ENCODE measurements at regions not wholly inside any gene's neighbourhood (a gene's known extent, or its start where the extent isn't known, plus 50 kb on each side); places are given as distances from the start of the nearest gene placed in this dataset.
A peak's percentile ranks its signal among the peaks of the same experiment; 100 is the strongest.
"Not testable (repeated sequence)": the region's sequence is repeated elsewhere in the genome, so short reads cannot be mapped to it uniquely, and the experiment has no call there.

GRCh38 chr5:12870872-12871539 lies 966.8 kb upstream of the CTNND2 start:
- no peak for TF ChIP-seq CTCF (IDR thresholded peaks at IDR 0.05; ENCODE audit: borderline replicate concordance, extremely low read depth, low read length, poor library complexity, severe bottlenecking)
- TF ChIP-seq EZH2 (IDR thresholded peaks at IDR 0.05; ENCODE audit: borderline replicate concordance, low read depth, low read length, severe bottlenecking): no peak
- Histone ChIP-seq H3K4me2 (ENCODE audit: insufficient read depth, low read length) (no peak overlapping the region), H3K36me3 (ENCODE audit: insufficient read depth, low read length) (no peaks in the 10 kb centered on the region), H3K4me1 (ENCODE audit: insufficient read depth, low read length) (peaks cover 21% of the 10 kb centered on the region), H2AFZ (ENCODE audit: low read depth, low read length) (no peak overlapping the region), H3K27me3 (ENCODE audit: insufficient read depth, low read length, poor library complexity) (no peaks in the 10 kb centered on the region), H3K79me2 (ENCODE audit: insufficient read depth, low read length) (no peaks in the 10 kb centered on the region), H4K20me1 (ENCODE audit: insufficient read depth, low read length) (no peaks in the 10 kb centered on the region), H3K27ac (ENCODE audit: low read length) (peak overlapping the region; percentile 70), H3K9me3 (ENCODE audit: insufficient read depth, low read length, severe bottlenecking) (peaks cover 3% of the 10 kb centered on the region), H3K4me3 (ENCODE audit: low read depth in 1 of 2, low read length in 2 of 2) (no peak overlapping the region), H3K9ac (ENCODE audit: low read depth, low read length) (peak overlapping the region; percentile 22; the same call in 1 of the 2 replicates)
- ATAC-seq (ENCODE audit: insufficient read depth, low read depth): peak; percentile 95
- no peak for DNase-seq

- Histone ChIP-seq H3K9me3 (ENCODE audit: insufficient read depth, low read length, severe bottlenecking) (no peaks in the 10 kb centered on the region), H4K20me1 (ENCODE audit: insufficient read depth, low read length) (no peaks in the 10 kb centered on the region), H3K9ac (ENCODE audit: low read depth, low read length) (no peak overlapping the region), H3K4me2 (ENCODE audit: insufficient read depth, low read length) (no peak overlapping the region), H2AFZ (ENCODE audit: low read depth, low read length) (no peak overlapping the region), H3K79me2 (ENCODE audit: insufficient read depth, low read length) (no peaks in the 10 kb centered on the region), H3K4me3 (ENCODE audit: low read depth in 1 of 2, low read length in 2 of 2) (no peak overlapping the region), H3K4me1 (ENCODE audit: insufficient read depth, low read length) (peaks cover 14% of the 10 kb centered on the region), H3K36me3 (ENCODE audit: insufficient read depth, low read length) (no peaks in the 10 kb centered on the region), H3K27ac (ENCODE audit: low read length) (no peak overlapping the region), H3K27me3 (ENCODE audit: insufficient read depth, low read length, poor library complexity) (no peaks in the 10 kb centered on the region)
- DNase-seq: no peak
- no peak for ATAC-seq (ENCODE audit: insufficient read depth, low read depth)
- TF ChIP-seq CTCF (IDR thresholded peaks at IDR 0.05; ENCODE audit: borderline replicate concordance, extremely low read depth, low read length, poor library complexity, severe bottlenecking) (no peak), EZH2 (IDR thresholded peaks at IDR 0.05; ENCODE audit: borderline replicate concordance, low read depth, low read length, severe bottlenecking) (no peak)
Observed at GRCh38 chr5:12865529-12865928, 961.3 kb upstream of the CTNND2 start.

GRCh38 chr5:12861886-12862654 lies 957.8 kb upstream of the CTNND2 start:
- H3K27me3 ChIP-seq (ENCODE audit: insufficient read depth, low read length, poor library complexity): no peaks in the 10 kb centered on the region
- no peak overlapping the region for H3K4me3 ChIP-seq (ENCODE audit: low read depth in 1 of 2, low read length in 2 of 2)
- H3K27ac ChIP-seq (ENCODE audit: low read length): no peak overlapping the region
- no peak overlapping the region for H3K9ac ChIP-seq (ENCODE audit: low read depth, low read length)
- H3K4me1 ChIP-seq (ENCODE audit: insufficient read depth, low read length): peaks cover 7% of the 10 kb centered on the region
- H4K20me1 ChIP-seq (ENCODE audit: insufficient read depth, low read length): no peaks in the 10 kb centered on the region
- no peak for TF ChIP-seq EZH2 (IDR thresholded peaks at IDR 0.05; ENCODE audit: borderline replicate concordance, low read depth, low read length, severe bottlenecking)
- no peak overlapping the region for H3K4me2 ChIP-seq (ENCODE audit: insufficient read depth, low read length)
- no peaks in the 10 kb centered on the region for H3K36me3 ChIP-seq (ENCODE audit: insufficient read depth, low read length)
- ATAC-seq (ENCODE audit: insufficient read depth, low read depth) (no peak), DNase-seq (no peak)
- H2AFZ ChIP-seq (ENCODE audit: low read depth, low read length): no peak overlapping the region
- H3K79me2 ChIP-seq (ENCODE audit: insufficient read depth, low read length): no peaks in the 10 kb centered on the region
- H3K9me3 ChIP-seq (ENCODE audit: insufficient read depth, low read length, severe bottlenecking): peaks cover 3% of the 10 kb centered on the region

- H4K20me1 ChIP-seq (ENCODE audit: insufficient read depth, low read length); H3K27ac ChIP-seq (ENCODE audit: low read length); DNase-seq; H3K79me2 ChIP-seq (ENCODE audit: insufficient read depth, low read length); H3K9me3 ChIP-seq (ENCODE audit: insufficient read depth, low read length, severe bottlenecking); H3K9ac ChIP-seq (ENCODE audit: low read depth, low read length); H3K36me3 ChIP-seq (ENCODE audit: insufficient read depth, low read length); ATAC-seq (ENCODE audit: insufficient read depth, low read depth); H3K4me2 ChIP-seq (ENCODE audit: insufficient read depth, low read length); H3K27me3 ChIP-seq (ENCODE audit: insufficient read depth, low read length, poor library complexity); H2AFZ ChIP-seq (ENCODE audit: low read depth, low read length); H3K4me1 ChIP-seq (ENCODE audit: insufficient read depth, low read length); H3K4me3 ChIP-seq (ENCODE audit: low read depth in 1 of 2, low read length in 2 of 2): not testable (repeated sequence)
Observed at GRCh38 chr5:12856105-12856504, 951.9 kb upstream of the CTNND2 start.
